Liver (tissue), 7 donors: ENCODE measurements at regions not wholly inside any gene's neighbourhood (a gene's known extent, or its start where the extent isn't known, plus 50 kb on each side); places are given as distances from the start of the nearest gene placed in this dataset.

Experiments used
- DNase-seq: peaks from one replicate; pipeline ENCODE4 v3.0.0-alpha.2; 2017; ENCODE audit warnings: low spot score
- H3K27ac ChIP-seq, 2 donors: one replicate each; pipeline ENCODE4 v1.7.0; 2013; ENCODE audit warnings: inconsistent platforms in 2 of 2, low read length in 2 of 2, control low read depth in 1 of 2, low read depth in 1 of 2, mild to moderate bottlenecking in 1 of 2
- H3K27me3 ChIP-seq, 4 donors: one replicate each; pipeline versions ENCODE4 v1.6.1 to v1.7.0; 2013; ENCODE audit warnings: low read length in 3 of 4, inconsistent platforms in 1 of 4, mild to moderate bottlenecking in 1 of 4, moderate library complexity in 1 of 4; ENCODE audit not compliant: control insufficient read depth in 4 of 4, insufficient read depth in 4 of 4
- H3K36me3 ChIP-seq, 4 donors: one replicate each; pipeline versions ENCODE4 v1.6.1 to v1.7.0; 2013; ENCODE audit warnings: low read length in 3 of 4, mild to moderate bottlenecking in 3 of 4, low read depth in 1 of 4, moderate library complexity in 1 of 4; ENCODE audit not compliant: control insufficient read depth in 4 of 4, insufficient read depth in 3 of 4
- H3K4me1 ChIP-seq, 4 donors: one replicate each; pipeline versions ENCODE4 v1.6.1 to v1.7.0; 2013; ENCODE audit warnings: low read length in 3 of 4, mild to moderate bottlenecking in 3 of 4, moderate library complexity in 1 of 4; ENCODE audit not compliant: control insufficient read depth in 4 of 4, insufficient read depth in 4 of 4
- H3K4me3 ChIP-seq, 3 donors: one replicate each; pipeline versions ENCODE4 v1.6.1 to v1.7.0; 2013; ENCODE audit warnings: low read length in 3 of 3, control low read depth in 1 of 3, low read depth in 1 of 3, mild to moderate bottlenecking in 1 of 3
- H3K9ac ChIP-seq, 2 donors: one replicate each; pipeline ENCODE4 v1.7.0; 2013; ENCODE audit warnings: low read length in 2 of 2, mild to moderate bottlenecking in 2 of 2, moderate library complexity in 2 of 2, control low read depth in 1 of 2, low read depth in 1 of 2
- H3K9me3 ChIP-seq, 4 donors: one replicate each; pipeline versions ENCODE4 v1.6.1 to v1.7.0; 2013; ENCODE audit warnings: low read length in 3 of 4; ENCODE audit not compliant: control insufficient read depth in 4 of 4
- EGR1 ChIP-seq, 2 donors: IDR thresholded peaks; 2 replicates each; pipeline ENCODE4 v1.6.1; 2016 to 2018; ENCODE audit warnings: antibody characterized with exemption in 2 of 2, low read depth in 2 of 2
- FOXA1 ChIP-seq: IDR thresholded peaks from 2 replicates; pipeline ENCODE4 v1.6.1; 2016; ENCODE audit warnings: antibody characterized with exemption
- FOXA2 ChIP-seq: IDR thresholded peaks from 2 replicates; pipeline ENCODE4 v1.6.1; 2016; ENCODE audit warnings: antibody characterized with exemption
- GABPA ChIP-seq, 2 donors: IDR thresholded peaks in 1 of 2; conservative IDR thresholded peaks in 1 of 2; 2 replicates each; pipeline ENCODE4 v1.6.1; 2016; ENCODE audit warnings: antibody characterized with exemption in 2 of 2, mild to moderate bottlenecking in 1 of 2, moderate library complexity in 1 of 2
- HNF4A ChIP-seq, 2 donors: conservative IDR thresholded peaks; 2 replicates each; pipeline ENCODE4 v1.6.1; 2016; ENCODE audit warnings: antibody characterized with exemption in 2 of 2, mild to moderate bottlenecking in 2 of 2
- HNF4G ChIP-seq: IDR thresholded peaks from 2 replicates; pipeline ENCODE4 v1.6.1; 2016; ENCODE audit warnings: antibody characterized with exemption
- JUND ChIP-seq, 2 donors: IDR thresholded peaks; 2 replicates each; pipeline ENCODE4 v1.6.1; 2016; ENCODE audit warnings: antibody characterized with exemption in 2 of 2
- NR2F2 ChIP-seq: IDR thresholded peaks from 2 replicates; pipeline ENCODE4 v1.6.1; 2016; ENCODE audit warnings: antibody characterized with exemption
- RAD21 ChIP-seq, 2 donors: IDR thresholded peaks; 2 replicates each; pipeline ENCODE4 v1.6.1; 2016; ENCODE audit warnings: antibody characterized with exemption in 2 of 2, mild to moderate bottlenecking in 2 of 2
- RXRA ChIP-seq, 2 donors: IDR thresholded peaks; 2 replicates each; pipeline ENCODE4 v1.6.1; 2017 to 2018; ENCODE audit warnings: antibody characterized with exemption in 2 of 2, mild to moderate bottlenecking in 1 of 2
- SP1 ChIP-seq: IDR thresholded peaks from 2 replicates; pipeline ENCODE4 v1.6.1; 2018; ENCODE audit warnings: antibody characterized with exemption, mild to moderate bottlenecking
- TAF1 ChIP-seq: conservative IDR thresholded peaks from 2 replicates; pipeline ENCODE4 v1.6.1; 2016; ENCODE audit warnings: antibody characterized with exemption, mild to moderate bottlenecking
- YY1 ChIP-seq: IDR thresholded peaks from 2 replicates; pipeline ENCODE4 v1.6.1; 2016; ENCODE audit warnings: antibody characterized with exemption, mild to moderate bottlenecking
- WGBS: extraction: QIAGEN DNeasy Blood & Tissue Kit; methylation state at CpG from one replicate; pipeline ENCODE4 v1.1.7; 2013; 5-methylcytosine and 5-hydroxymethylcytosine counted together
- TF ChIP-seq, protein P1 (sequence below): IDR thresholded peaks from 2 replicates; pipeline ENCODE4 v1.6.1; 2016; ENCODE audit warnings: antibody characterized with exemption, mild to moderate bottlenecking
- TF ChIP-seq, protein P2 (sequence below): IDR thresholded peaks from 2 replicates; pipeline ENCODE4 v1.6.1; 2016; ENCODE audit warnings: antibody characterized with exemption
- TF ChIP-seq, protein P3 (sequence below): IDR thresholded peaks from 2 replicates; pipeline ENCODE4 v1.6.1; 2016; ENCODE audit warnings: antibody characterized with exemption
- donor health status: healthy.
- donor health status: healthy.
- donor health status: healthy.
- donor health status: healthy.

DNA sequence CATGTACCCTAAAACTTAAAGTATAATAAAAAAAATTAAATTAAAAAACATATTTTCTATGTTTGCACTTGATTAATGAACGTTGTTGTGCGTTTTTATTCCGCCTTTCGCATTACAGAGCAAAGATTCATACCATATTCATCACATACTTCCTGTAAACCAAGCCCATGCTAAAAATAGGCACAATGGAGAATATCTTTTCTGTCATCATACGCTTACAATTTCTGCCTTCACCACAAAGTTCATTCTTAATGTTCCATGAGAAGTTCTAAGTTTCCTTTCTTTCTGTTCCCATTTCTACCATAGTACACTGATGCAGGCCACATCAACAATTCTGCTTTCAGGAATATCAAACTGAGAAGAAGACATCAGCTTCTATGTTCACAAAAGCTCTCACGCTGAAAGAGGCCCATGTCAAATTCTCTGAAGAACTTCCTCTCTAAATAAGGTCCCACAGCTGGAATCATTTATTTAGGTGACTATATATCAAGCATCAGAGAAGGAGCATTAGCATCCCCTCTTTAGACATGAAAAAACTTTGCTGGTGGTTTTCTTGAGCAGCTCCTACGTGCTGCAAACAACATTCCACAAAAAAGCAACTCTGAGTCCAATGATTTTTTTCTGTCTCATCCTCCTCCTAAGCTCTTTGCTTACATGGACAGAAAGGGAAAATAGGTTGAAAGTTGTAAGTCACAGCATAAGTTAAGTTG lies 456.4 kb downstream of the CDH10 start (continued):
- TF ChIP-seq RXRA (IDR thresholded peaks at IDR 0.05) (no peak), TAF1 (no peak)

DNA sequence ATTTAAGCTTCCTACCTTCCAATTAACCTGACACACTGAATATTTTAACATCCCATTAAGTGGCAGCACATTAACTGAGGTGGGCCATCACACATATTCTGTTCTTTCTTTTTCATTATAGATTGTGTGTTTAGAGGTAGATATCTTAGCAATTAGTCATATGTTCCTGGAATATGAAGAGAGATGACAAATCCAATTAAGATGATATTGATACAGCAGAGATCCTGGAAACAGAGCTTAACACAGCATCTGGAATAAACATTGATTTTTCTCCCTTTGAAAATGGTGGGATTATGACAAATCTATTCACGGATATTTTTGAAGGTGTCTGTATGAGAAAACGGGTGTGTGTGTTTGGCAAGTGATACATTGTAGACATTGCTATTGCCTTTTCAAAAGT lies 448.0 kb downstream of the CDH10 start:
- Histone ChIP-seq H3K9ac (no peak overlapping the region), H3K27ac (no peak overlapping the region), H3K9me3 (no peaks in the 10 kb centered on the region), H3K36me3 (no peaks in the 10 kb centered on the region), H3K4me3 (no peak overlapping the region), H3K27me3 (no peaks in the 10 kb centered on the region), H3K4me1 (no peaks in the 10 kb centered on the region)
- TF ChIP-seq GABPA (IDR thresholded peaks at IDR 0.05 in 1 of 2, conservative IDR thresholded peaks at IDR 0.05 in 1 of 2) (no peak), SP1 (no peak), HNF4A (conservative IDR thresholded peaks at IDR 0.05) (no peak), RAD21 (IDR thresholded peaks at IDR 0.05) (no peak), HNF4G (no peak), EGR1 (IDR thresholded peaks at IDR 0.05; ENCODE audit: low read depth in 2 of 2) (no peak), NR2F2 (no peak), YY1 (no peak), TAF1 (no peak), FOXA2 (no peak)
- TF ChIP-seq, protein P1, sequence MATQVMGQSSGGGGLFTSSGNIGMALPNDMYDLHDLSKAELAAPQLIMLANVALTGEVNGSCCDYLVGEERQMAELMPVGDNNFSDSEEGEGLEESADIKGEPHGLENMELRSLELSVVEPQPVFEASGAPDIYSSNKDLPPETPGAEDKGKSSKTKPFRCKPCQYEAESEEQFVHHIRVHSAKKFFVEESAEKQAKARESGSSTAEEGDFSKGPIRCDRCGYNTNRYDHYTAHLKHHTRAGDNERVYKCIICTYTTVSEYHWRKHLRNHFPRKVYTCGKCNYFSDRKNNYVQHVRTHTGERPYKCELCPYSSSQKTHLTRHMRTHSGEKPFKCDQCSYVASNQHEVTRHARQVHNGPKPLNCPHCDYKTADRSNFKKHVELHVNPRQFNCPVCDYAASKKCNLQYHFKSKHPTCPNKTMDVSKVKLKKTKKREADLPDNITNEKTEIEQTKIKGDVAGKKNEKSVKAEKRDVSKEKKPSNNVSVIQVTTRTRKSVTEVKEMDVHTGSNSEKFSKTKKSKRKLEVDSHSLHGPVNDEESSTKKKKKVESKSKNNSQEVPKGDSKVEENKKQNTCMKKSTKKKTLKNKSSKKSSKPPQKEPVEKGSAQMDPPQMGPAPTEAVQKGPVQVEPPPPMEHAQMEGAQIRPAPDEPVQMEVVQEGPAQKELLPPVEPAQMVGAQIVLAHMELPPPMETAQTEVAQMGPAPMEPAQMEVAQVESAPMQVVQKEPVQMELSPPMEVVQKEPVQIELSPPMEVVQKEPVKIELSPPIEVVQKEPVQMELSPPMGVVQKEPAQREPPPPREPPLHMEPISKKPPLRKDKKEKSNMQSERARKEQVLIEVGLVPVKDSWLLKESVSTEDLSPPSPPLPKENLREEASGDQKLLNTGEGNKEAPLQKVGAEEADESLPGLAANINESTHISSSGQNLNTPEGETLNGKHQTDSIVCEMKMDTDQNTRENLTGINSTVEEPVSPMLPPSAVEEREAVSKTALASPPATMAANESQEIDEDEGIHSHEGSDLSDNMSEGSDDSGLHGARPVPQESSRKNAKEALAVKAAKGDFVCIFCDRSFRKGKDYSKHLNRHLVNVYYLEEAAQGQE, result no peak
- TF ChIP-seq, protein P2, sequence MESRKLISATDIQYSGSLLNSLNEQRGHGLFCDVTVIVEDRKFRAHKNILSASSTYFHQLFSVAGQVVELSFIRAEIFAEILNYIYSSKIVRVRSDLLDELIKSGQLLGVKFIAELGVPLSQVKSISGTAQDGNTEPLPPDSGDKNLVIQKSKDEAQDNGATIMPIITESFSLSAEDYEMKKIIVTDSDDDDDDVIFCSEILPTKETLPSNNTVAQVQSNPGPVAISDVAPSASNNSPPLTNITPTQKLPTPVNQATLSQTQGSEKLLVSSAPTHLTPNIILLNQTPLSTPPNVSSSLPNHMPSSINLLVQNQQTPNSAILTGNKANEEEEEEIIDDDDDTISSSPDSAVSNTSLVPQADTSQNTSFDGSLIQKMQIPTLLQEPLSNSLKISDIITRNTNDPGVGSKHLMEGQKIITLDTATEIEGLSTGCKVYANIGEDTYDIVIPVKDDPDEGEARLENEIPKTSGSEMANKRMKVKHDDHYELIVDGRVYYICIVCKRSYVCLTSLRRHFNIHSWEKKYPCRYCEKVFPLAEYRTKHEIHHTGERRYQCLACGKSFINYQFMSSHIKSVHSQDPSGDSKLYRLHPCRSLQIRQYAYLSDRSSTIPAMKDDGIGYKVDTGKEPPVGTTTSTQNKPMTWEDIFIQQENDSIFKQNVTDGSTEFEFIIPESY, result no peak
- 80% methylated on average over 2 of the region's 2 CpGs for WGBS
- no peak for DNase-seq

DNA sequence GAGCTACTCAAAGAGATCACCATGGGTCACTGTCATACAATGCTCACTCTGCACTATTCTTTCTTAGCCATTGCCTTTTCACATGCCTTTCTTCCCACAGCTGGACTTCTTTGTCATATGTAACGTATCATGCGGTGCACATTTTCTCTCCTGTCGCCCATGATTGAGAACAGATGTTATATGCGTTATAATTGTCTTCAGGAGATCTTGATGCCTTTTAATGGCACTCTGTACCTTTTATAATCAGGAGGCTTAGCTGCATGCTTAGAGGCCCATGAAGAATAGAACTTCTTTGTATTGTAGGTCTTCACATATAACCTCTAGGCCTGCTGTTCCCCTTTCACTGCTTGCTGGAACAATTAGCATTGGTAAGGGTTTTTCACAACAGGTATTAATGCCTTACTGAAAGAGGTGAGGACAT lies 436.1 kb downstream of the CDH10 start:
- Histone ChIP-seq H3K9me3 (peaks cover 0 to 6% (median 1%) of the 10 kb centered on the region in 4 donors), H3K27me3 (no peaks in the 10 kb centered on the region), H3K4me1 (no peaks in the 10 kb centered on the region), H3K27ac (no peak overlapping the region), H3K4me3 (no peak overlapping the region), H3K9ac (no peak overlapping the region), H3K36me3 (no peaks in the 10 kb centered on the region)
- 55% methylated on average over 4 of the region's 4 CpGs for WGBS
- no peak for TF ChIP-seq FOXA1
- TF ChIP-seq SP1, result no peak
- TF ChIP-seq FOXA2, result no peak
- TF ChIP-seq, protein P1, result no peak
- TF ChIP-seq RAD21 (IDR thresholded peaks at IDR 0.05), result no peak
- TF ChIP-seq HNF4A (conservative IDR thresholded peaks at IDR 0.05), result no peak
- TF ChIP-seq TAF1, result no peak
- no peak for TF ChIP-seq RXRA (IDR thresholded peaks at IDR 0.05)
- no peak for TF ChIP-seq YY1
- TF ChIP-seq, protein P2, result no peak
- TF ChIP-seq NR2F2, result no peak
- no peak for TF ChIP-seq JUND (IDR thresholded peaks at IDR 0.05)
- no peak for TF ChIP-seq HNF4G
- no peak for TF ChIP-seq GABPA (IDR thresholded peaks at IDR 0.05 in 1 of 2, conservative IDR thresholded peaks at IDR 0.05 in 1 of 2)
- TF ChIP-seq, protein P3, sequence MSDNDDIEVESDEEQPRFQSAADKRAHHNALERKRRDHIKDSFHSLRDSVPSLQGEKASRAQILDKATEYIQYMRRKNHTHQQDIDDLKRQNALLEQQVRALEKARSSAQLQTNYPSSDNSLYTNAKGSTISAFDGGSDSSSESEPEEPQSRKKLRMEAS, result no peak
- no peak for DNase-seq
